Suprapubic skin (tissue), 4 donors: ENCODE measurements at regions not wholly inside any gene's neighbourhood (a gene's known extent, or its start where the extent isn't known, plus 50 kb on each side); places are given as distances from the start of the nearest gene placed in this dataset.

Source experiments
- DNase-seq, 2 donors: peaks; one replicate each; pipeline ENCODE4 v3.0.0-alpha.2; 2019; ENCODE audit warnings: low spot score in 2 of 2
- H3K27ac ChIP-seq: fragments of 200-600 bp; sonication (generic); one replicate; pipeline ENCODE4 v1.5.1; 2019
- H3K27me3 ChIP-seq: fragments of 200-600 bp; sonication (generic); one replicate; pipeline ENCODE4 v1.5.1; 2019
- H3K36me3 ChIP-seq: fragments of 200-600 bp; sonication (generic); one replicate; pipeline ENCODE4 v1.5.1; 2019
- H3K4me1 ChIP-seq: fragments of 200-600 bp; sonication (generic); one replicate; pipeline ENCODE4 v1.5.1; 2019
- H3K4me3 ChIP-seq: fragments of 200-600 bp; sonication (generic); one replicate; pipeline ENCODE4 v1.5.1; 2019; ENCODE audit warnings: mild to moderate bottlenecking
- H3K9me3 ChIP-seq: fragments of 200-600 bp; sonication (generic); one replicate; pipeline ENCODE4 v1.5.1; 2019
- CTCF ChIP-seq, 2 donors: fragments of 200-600 bp in 1 of 2; fragments of 450-650 bp in 1 of 2; sonication (generic) in 1 of 2; IDR thresholded peaks; one replicate each; pipeline ENCODE4 v1.5.1; 2016 to 2019; ENCODE audit warnings: antibody characterized with exemption in 2 of 2, mild to moderate bottlenecking in 1 of 2, moderate library complexity in 1 of 2
- EP300 ChIP-seq: sonication (generic); formaldehyde crosslinking; IDR thresholded peaks from one replicate; pipeline ENCODE4 v1.6.1; 2017; ENCODE audit warnings: antibody characterized with exemption
- POLR2A ChIP-seq, 2 donors: fragments of 450-650 bp; IDR thresholded peaks; one replicate each; pipeline ENCODE4 v1.6.1; 2017; ENCODE audit warnings: antibody characterized with exemption in 2 of 2, mild to moderate bottlenecking in 2 of 2, moderate library complexity in 2 of 2
- POLR2AphosphoS5 ChIP-seq, 3 donors: sonication (generic); formaldehyde crosslinking; IDR thresholded peaks; one replicate each; pipeline ENCODE4 v1.6.1; 2017; ENCODE audit warnings: antibody characterized with exemption in 3 of 3
- WGBS: methylation state at CpG from one replicate; pipeline ENCODE4 v1.1.5; 2018; 5-methylcytosine and 5-hydroxymethylcytosine counted together

- no peak overlapping the region for H3K4me3 ChIP-seq
- no peak for TF ChIP-seq POLR2AphosphoS5 (IDR thresholded peaks at IDR 0.05)
- TF ChIP-seq POLR2A (IDR thresholded peaks at IDR 0.05): no peak
- no peak for TF ChIP-seq EP300
- TF ChIP-seq CTCF (IDR thresholded peaks at IDR 0.05): no peak
- H3K27ac ChIP-seq: no peak overlapping the region
- no peaks in the 10 kb centered on the region for H3K27me3 ChIP-seq
- DNase-seq: no peak
- H3K4me1 ChIP-seq: no peaks in the 10 kb centered on the region
- H3K9me3 ChIP-seq: no peaks in the 10 kb centered on the region
- no peaks in the 10 kb centered on the region for H3K36me3 ChIP-seq
These were observed 571.6 kb upstream of the JAG1 start for GRCh38 chr20:11245431-11245830.

DNA sequence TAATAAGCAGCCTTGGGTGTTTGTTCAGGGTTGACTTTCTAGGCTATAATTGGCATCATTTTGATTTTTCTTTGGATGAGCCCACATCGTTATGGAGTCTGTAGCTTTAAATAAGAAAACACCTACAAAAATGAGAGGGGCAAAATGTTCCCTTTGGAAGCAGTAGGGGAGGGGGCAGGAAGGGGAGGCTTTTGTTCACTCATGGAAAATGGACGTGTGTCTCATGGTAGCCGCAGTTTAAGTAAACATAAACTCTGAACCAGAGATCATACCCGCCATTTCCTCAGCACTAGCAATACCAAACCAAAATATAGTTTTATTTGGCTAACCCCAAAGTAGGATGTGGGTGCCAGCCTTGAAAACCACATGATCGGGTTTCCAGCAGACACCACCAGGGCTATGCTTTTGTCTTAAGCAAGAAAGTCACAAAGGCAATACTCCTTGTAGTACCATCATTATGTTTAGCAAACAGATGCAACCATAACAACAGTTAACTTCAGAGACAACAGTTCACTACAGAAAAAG, 572.5 kb upstream of the JAG1 start:
- TF ChIP-seq EP300: no peak
- no peak for TF ChIP-seq CTCF (IDR thresholded peaks at IDR 0.05)
- TF ChIP-seq POLR2AphosphoS5 (IDR thresholded peaks at IDR 0.05): no peak
- no peak for TF ChIP-seq POLR2A (IDR thresholded peaks at IDR 0.05)
- no peak for DNase-seq
- Histone ChIP-seq H3K27ac (no peak overlapping the region), H3K9me3 (no peaks in the 10 kb centered on the region), H3K4me1 (no peaks in the 10 kb centered on the region), H3K4me3 (no peak overlapping the region), H3K36me3 (no peaks in the 10 kb centered on the region), H3K27me3 (no peaks in the 10 kb centered on the region)
- WGBS: 80% methylated on average over 5 of the region's 5 CpGs

GRCh38 chr20:11247046-11248010, 573.5 kb upstream of the JAG1 start:
- Histone ChIP-seq H3K36me3 (no peaks in the 10 kb centered on the region), H3K27me3 (no peaks in the 10 kb centered on the region), H3K4me3 (no peak overlapping the region), H3K9me3 (no peaks in the 10 kb centered on the region), H3K4me1 (no peaks in the 10 kb centered on the region), H3K27ac (no peak overlapping the region)
- TF ChIP-seq POLR2A (IDR thresholded peaks at IDR 0.05): no peak
- TF ChIP-seq EP300: no peak
- TF ChIP-seq CTCF (IDR thresholded peaks at IDR 0.05): no peak
- no peak for TF ChIP-seq POLR2AphosphoS5 (IDR thresholded peaks at IDR 0.05)
- no peak for DNase-seq
- 87% methylated on average over 11 of the region's 11 CpGs for WGBS

GRCh38 chr20:11248011-11248409, 574.2 kb upstream of the JAG1 start:
- WGBS: 69% methylated on average over 3 of the region's 3 CpGs
- Histone ChIP-seq H3K4me1 (no peaks in the 10 kb centered on the region), H3K27ac (no peak overlapping the region), H3K27me3 (no peaks in the 10 kb centered on the region), H3K9me3 (no peaks in the 10 kb centered on the region), H3K36me3 (no peaks in the 10 kb centered on the region), H3K4me3 (no peak overlapping the region)
- no peak for DNase-seq
- no peak for TF ChIP-seq POLR2A (IDR thresholded peaks at IDR 0.05)
- no peak for TF ChIP-seq EP300
- no peak for TF ChIP-seq CTCF (IDR thresholded peaks at IDR 0.05)
- no peak for TF ChIP-seq POLR2AphosphoS5 (IDR thresholded peaks at IDR 0.05)
